Activated T-cell treated with anti-CD3 and anti-CD28 coated beads for 4 hours (primary cell): ENCODE measurements at regions not wholly inside any gene's neighbourhood (a gene's known extent, or its start where the extent isn't known, plus 50 kb on each side); places are given as distances from the start of the nearest gene placed in this dataset.

ENCODE experiments used
- DNase-seq: peaks from one replicate; pipeline ENCODE4 v3.0.0-alpha.2; 2020

- no peak for DNase-seq
Observed at GRCh38 chr6:90434094-90434493, 137.5 kb upstream of the BACH2 start.

- DNase-seq = no peak
Observed at GRCh38 chr6:90432937-90433336, 136.3 kb upstream of the BACH2 start.

GRCh38 chr6:90432041-90432775 is 135.6 kb upstream of the BACH2 start:
- no peak for DNase-seq

GRCh38 chr6:90431576-90431975 is 134.9 kb upstream of the BACH2 start:
- no peak for DNase-seq

- DNase-seq = no peak
Observed at GRCh38 chr6:90429713-90430112, 133.1 kb upstream of the BACH2 start.

GRCh38 chr6:90428514-90428913 is 131.9 kb upstream of the BACH2 start:
- DNase-seq = no peak

- DNase-seq = no peak
Observed at GRCh38 chr6:90425161-90425641, 128.6 kb upstream of the BACH2 start.

GRCh38 chr6:90424580-90424979 is 127.9 kb upstream of the BACH2 start:
- no peak for DNase-seq

- no peak for DNase-seq
Observed at GRCh38 chr6:90421666-90422065, 125.0 kb upstream of the BACH2 start.

GRCh38 chr6:90420500-90420899 is 123.9 kb upstream of the BACH2 start:
- DNase-seq = no peak

GRCh38 chr6:90417385-90417784 is 120.7 kb upstream of the BACH2 start:
- no peak for DNase-seq

- DNase-seq = no peak
Observed at GRCh38 chr6:90416322-90416721, 119.7 kb upstream of the BACH2 start.

GRCh38 chr6:90415178-90415577 is 118.5 kb upstream of the BACH2 start:
- DNase-seq = no peak

- DNase-seq = no peak
Observed at GRCh38 chr6:90414352-90414751, 117.7 kb upstream of the BACH2 start.

- peak; percentile 82 for DNase-seq
Observed at GRCh38 chr6:90413867-90414266, 117.2 kb upstream of the BACH2 start.

GRCh38 chr6:90413396-90413795 is 116.8 kb upstream of the BACH2 start:
- DNase-seq = no peak

GRCh38 chr6:90412538-90413369 is 116.1 kb upstream of the BACH2 start:
- no peak for DNase-seq

GRCh38 chr6:90411292-90411781 is 114.7 kb upstream of the BACH2 start:
- no peak for DNase-seq

- no peak for DNase-seq
Observed at GRCh38 chr6:90409700-90410099, 113.1 kb upstream of the BACH2 start.

- no peak for DNase-seq
Observed at GRCh38 chr6:90406957-90407356, 110.3 kb upstream of the BACH2 start.

- no peak for DNase-seq
Observed at GRCh38 chr6:90406142-90406794, 109.6 kb upstream of the BACH2 start.

- DNase-seq = no peak
Observed at GRCh38 chr6:90403489-90404381, 107.1 kb upstream of the BACH2 start.
